OCI-LY1 (cell line): ENCODE measurements at regions not wholly inside any gene's neighbourhood (a gene's known extent, or its start where the extent isn't known, plus 50 kb on each side); places are given as distances from the start of the nearest gene placed in this dataset.

Source experiments
- EZH2 ChIP-seq: fragments of 200-600 bp; sonication (generic), shearing (Covaris generic); IDR thresholded peaks from 2 replicates; pipeline ENCODE4 v1.8.0; 2017; ENCODE audit warnings: borderline replicate concordance, mixed run types, mild to moderate bottlenecking, antibody characterized with exemption, low read length, moderate library complexity, mixed read lengths
- TF ChIP-seq, protein P1 (sequence below): fragments of 200-600 bp; sonication (generic), shearing (Covaris generic); IDR thresholded peaks from 2 replicates; pipeline ENCODE4 v1.5.1; 2017; ENCODE audit warnings: mild to moderate bottlenecking, antibody characterized with exemption, low read length, moderate library complexity, mixed read lengths

- TF ChIP-seq, protein P1, sequence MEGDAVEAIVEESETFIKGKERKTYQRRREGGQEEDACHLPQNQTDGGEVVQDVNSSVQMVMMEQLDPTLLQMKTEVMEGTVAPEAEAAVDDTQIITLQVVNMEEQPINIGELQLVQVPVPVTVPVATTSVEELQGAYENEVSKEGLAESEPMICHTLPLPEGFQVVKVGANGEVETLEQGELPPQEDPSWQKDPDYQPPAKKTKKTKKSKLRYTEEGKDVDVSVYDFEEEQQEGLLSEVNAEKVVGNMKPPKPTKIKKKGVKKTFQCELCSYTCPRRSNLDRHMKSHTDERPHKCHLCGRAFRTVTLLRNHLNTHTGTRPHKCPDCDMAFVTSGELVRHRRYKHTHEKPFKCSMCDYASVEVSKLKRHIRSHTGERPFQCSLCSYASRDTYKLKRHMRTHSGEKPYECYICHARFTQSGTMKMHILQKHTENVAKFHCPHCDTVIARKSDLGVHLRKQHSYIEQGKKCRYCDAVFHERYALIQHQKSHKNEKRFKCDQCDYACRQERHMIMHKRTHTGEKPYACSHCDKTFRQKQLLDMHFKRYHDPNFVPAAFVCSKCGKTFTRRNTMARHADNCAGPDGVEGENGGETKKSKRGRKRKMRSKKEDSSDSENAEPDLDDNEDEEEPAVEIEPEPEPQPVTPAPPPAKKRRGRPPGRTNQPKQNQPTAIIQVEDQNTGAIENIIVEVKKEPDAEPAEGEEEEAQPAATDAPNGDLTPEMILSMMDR, result no peak
- no peak for TF ChIP-seq EZH2
Observed at GRCh38 chr3:34001022-34001421, 202.6 kb downstream of the PDCD6IP start.
